Retinal pigment epithelial cell (primary cell): ENCODE measurements at regions not wholly inside any gene's neighbourhood (a gene's known extent, or its start where the extent isn't known, plus 50 kb on each side); places are given as distances from the start of the nearest gene placed in this dataset.
"Not testable (repeated sequence)": the region's sequence is repeated elsewhere in the genome, so short reads cannot be mapped to it uniquely, and the experiment has no call there.

Experiments used
- DNase-seq: peaks from one replicate; pipeline ENCODE4 v3.0.0-alpha.2; 2010; ENCODE audit warnings: low read depth
- H3K4me3 ChIP-seq: 2 replicates; pipeline ENCODE4 v1.5.1; 2011; ENCODE audit warnings: mild to moderate bottlenecking, low read length, control low read depth, moderate library complexity
- CTCF ChIP-seq: conservative IDR thresholded peaks from 2 replicates; pipeline ENCODE4 v1.5.1; 2011; ENCODE audit warnings: low read depth, low read length, control low read depth, inconsistent platforms

- DNase-seq: no peak
- no peak overlapping the region for H3K4me3 ChIP-seq
- TF ChIP-seq CTCF: no peak
These were observed 81.0 kb upstream of the ALCAM start for GRCh38 chr3:105285653-105286241.

GRCh38 chr3:105293441-105293840 is 73.3 kb upstream of the ALCAM start:
- no peak for TF ChIP-seq CTCF
- DNase-seq: no peak
- H3K4me3 ChIP-seq: no peak overlapping the region

- not testable (repeated sequence) for H3K4me3 ChIP-seq, DNase-seq
These were observed 70.4 kb upstream of the ALCAM start for GRCh38 chr3:105296182-105296822.

- H3K4me3 ChIP-seq: no peak overlapping the region
- TF ChIP-seq CTCF: no peak
- no peak for DNase-seq
These were observed 62.2 kb upstream of the ALCAM start for GRCh38 chr3:105304487-105304886.

- TF ChIP-seq CTCF: no peak
- DNase-seq: no peak
- H3K4me3 ChIP-seq: no peak overlapping the region
These were observed 51.6 kb upstream of the ALCAM start for GRCh38 chr3:105315144-105315543.

GRCh38 chr3:105315815-105316214 is 50.9 kb upstream of the ALCAM start:
- TF ChIP-seq CTCF: no peak
- H3K4me3 ChIP-seq: no peak overlapping the region
- DNase-seq: no peak

GRCh38 chr3:105316331-105316730 is 50.4 kb upstream of the ALCAM start:
- TF ChIP-seq CTCF: no peak
- H3K4me3 ChIP-seq: no peak overlapping the region
- DNase-seq: no peak
